K562 (cell line): ENCODE measurements at regions not wholly inside any gene's neighbourhood (a gene's known extent, or its start where the extent isn't known, plus 50 kb on each side); places are given as distances from the start of the nearest gene placed in this dataset.

Source experiments
- BACH1 ChIP-seq: fragments of 200-800 bp; sonication (Bioruptor generic); IDR thresholded peaks from 2 replicates; pipeline ENCODE4 v1.6.1; 2016; ENCODE audit warnings: missing genetic modification characterization, missing compliant biosample characterization
- DMBX1 ChIP-seq: fragments of 250-450 bp; sonication (Bioruptor Pico); IDR thresholded peaks from 2 replicates; pipeline ENCODE4 v1.8.0; 2022; ENCODE audit warnings: inconsistent platforms, mild to moderate bottlenecking, moderate library complexity, borderline replicate concordance
- ETV5 ChIP-seq: sonication (generic); formaldehyde crosslinking; IDR thresholded peaks from 2 replicates; pipeline ENCODE4 v1.4.0; 2020; ENCODE audit warnings: low read depth, mild to moderate bottlenecking, missing genetic modification reagents
- JUN ChIP-seq, 2 experiments: sonication (generic) in 1 of 2; formaldehyde crosslinking in 1 of 2; IDR thresholded peaks; 2 replicates each; pipeline versions ENCODE4 v1.6.1 to v1.8.0; 2012 to 2022; ENCODE audit warnings: borderline replicate concordance in 2 of 2, mild to moderate bottlenecking in 2 of 2, improper control_type of control experiment in 1 of 2, low read depth in 1 of 2, low read length in 1 of 2, missing genetic modification reagents in 1 of 2
- PYGO2 ChIP-seq: fragments of 450-650 bp; IDR thresholded peaks from 2 replicates; pipeline ENCODE4 v1.6.1; 2016; ENCODE audit warnings: mild to moderate bottlenecking, missing genetic modification characterization, moderate library complexity, missing compliant biosample characterization
- RBFOX2 ChIP-seq: fragments of 200-400 bp; formaldehyde crosslinking; IDR thresholded peaks from 2 replicates; pipeline ENCODE4 v1.6.1; 2017; ENCODE audit warnings: low read depth, mild to moderate bottlenecking, low read length, moderate library complexity
- RNF2 ChIP-seq: sonication (generic); IDR thresholded peaks from 2 replicates; pipeline ENCODE4 v1.6.1; 2016
- U2AF1 ChIP-seq: fragments of 200-400 bp; formaldehyde crosslinking; optimal IDR thresholded peaks from 2 replicates; pipeline ENCODE3; 2017; ENCODE audit warnings: mild to moderate bottlenecking, low read depth, low read length, moderate library complexity
- TF ChIP-seq, protein P1 (sequence below): fragments of 450-650 bp; IDR thresholded peaks from 2 replicates; pipeline ENCODE4 v1.6.1; 2018; ENCODE audit not compliant: partially characterized antibody
- TF ChIP-seq, protein P2 (sequence below): fragments of 250-450 bp; sonication (Bioruptor Pico); IDR thresholded peaks from 2 replicates; pipeline ENCODE4 v1.5.0; 2021
- TF ChIP-seq, protein P3 (sequence below): fragments of 450-650 bp; IDR thresholded peaks from 2 replicates; pipeline ENCODE4 v1.7.1; 2018; ENCODE audit warnings: mild to moderate bottlenecking, low read depth; ENCODE audit not compliant: partially characterized antibody
- TF ChIP-seq, protein P4 (sequence below): sonication (generic); formaldehyde crosslinking; IDR thresholded peaks from 2 replicates; pipeline ENCODE4 v1.8.1; 2023; ENCODE audit warnings: missing genetic modification reagents, mild to moderate bottlenecking, borderline replicate concordance

DNA sequence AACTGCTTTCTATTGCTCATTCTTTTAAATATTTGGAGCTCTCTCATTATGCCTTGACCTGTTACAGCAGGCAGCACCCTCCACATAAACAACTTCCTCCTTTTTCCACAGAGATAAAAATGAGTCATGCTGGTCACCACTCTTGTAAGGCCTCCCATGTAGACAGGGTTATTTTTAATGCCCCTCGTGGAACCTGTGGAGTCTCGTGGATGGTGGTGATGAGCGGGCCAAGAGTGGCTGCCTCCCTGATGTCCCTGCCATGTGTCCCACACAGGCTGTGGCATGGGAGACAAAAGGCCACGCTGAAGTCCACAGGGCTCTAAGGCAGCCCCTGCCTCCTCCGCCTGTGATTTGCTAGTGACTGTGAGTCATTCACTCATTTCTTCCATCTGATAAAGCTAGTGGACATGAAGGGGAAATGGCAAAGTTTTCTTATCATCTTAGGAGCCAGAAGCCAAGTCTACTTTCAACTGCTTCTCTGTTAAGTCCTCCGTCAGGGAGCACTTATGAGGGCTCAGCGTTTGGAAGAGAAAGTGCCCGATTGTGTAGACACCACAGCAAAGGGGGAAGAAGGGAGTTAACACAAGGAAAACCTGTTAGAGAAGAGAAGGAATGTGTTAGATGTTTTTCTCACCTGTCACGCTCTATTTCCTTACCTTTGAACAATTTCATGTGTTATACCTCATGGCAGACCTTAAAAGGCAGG lies 121.6 kb upstream of the FAT1 start (continued):
- TF ChIP-seq RNF2: peak; percentile 85
- TF ChIP-seq JUN (IDR thresholded peaks at IDR 0.05; ENCODE audit: borderline replicate concordance, low read depth, low read length): peak; percentile 85
- TF ChIP-seq JUN (CRISPR knock-in tag; IDR thresholded peaks at IDR 0.05; ENCODE audit: borderline replicate concordance): peak; percentile 90; the same call in 1 of the 2 replicates
- 0 out of 2 replicates have a peak, but pooled peaks have one; percentile 36 for TF ChIP-seq ETV5
- TF ChIP-seq RBFOX2: peak; percentile 71
- TF ChIP-seq, protein P1, sequence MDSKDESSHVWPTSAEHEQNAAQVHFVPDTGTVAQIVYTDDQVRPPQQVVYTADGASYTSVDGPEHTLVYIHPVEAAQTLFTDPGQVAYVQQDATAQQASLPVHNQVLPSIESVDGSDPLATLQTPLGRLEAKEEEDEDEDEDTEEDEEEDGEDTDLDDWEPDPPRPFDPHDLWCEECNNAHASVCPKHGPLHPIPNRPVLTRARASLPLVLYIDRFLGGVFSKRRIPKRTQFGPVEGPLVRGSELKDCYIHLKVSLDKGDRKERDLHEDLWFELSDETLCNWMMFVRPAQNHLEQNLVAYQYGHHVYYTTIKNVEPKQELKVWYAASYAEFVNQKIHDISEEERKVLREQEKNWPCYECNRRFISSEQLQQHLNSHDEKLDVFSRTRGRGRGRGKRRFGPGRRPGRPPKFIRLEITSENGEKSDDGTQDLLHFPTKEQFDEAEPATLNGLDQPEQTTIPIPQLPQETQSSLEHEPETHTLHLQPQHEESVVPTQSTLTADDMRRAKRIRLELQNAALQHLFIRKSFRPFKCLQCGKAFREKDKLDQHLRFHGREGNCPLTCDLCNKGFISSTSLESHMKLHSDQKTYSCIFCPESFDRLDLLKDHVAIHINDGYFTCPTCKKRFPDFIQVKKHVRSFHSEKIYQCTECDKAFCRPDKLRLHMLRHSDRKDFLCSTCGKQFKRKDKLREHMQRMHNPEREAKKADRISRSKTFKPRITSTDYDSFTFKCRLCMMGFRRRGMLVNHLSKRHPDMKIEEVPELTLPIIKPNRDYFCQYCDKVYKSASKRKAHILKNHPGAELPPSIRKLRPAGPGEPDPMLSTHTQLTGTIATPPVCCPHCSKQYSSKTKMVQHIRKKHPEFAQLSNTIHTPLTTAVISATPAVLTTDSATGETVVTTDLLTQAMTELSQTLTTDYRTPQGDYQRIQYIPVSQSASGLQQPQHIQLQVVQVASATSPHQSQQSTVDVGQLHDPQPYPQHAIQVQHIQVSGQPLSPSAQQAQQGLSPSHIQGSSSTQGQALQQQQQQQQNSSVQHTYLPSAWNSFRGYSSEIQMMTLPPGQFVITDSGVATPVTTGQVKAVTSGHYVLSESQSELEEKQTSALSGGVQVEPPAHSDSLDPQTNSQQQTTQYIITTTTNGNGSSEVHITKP: peak; percentile 35
- TF ChIP-seq PYGO2 (tag): no peak
- TF ChIP-seq, protein P2, sequence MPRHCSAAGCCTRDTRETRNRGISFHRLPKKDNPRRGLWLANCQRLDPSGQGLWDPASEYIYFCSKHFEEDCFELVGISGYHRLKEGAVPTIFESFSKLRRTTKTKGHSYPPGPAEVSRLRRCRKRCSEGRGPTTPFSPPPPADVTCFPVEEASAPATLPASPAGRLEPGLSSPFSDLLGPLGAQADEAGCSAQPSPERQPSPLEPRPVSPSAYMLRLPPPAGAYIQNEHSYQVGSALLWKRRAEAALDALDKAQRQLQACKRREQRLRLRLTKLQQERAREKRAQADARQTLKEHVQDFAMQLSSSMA: no peak
- TF ChIP-seq, protein P3, sequence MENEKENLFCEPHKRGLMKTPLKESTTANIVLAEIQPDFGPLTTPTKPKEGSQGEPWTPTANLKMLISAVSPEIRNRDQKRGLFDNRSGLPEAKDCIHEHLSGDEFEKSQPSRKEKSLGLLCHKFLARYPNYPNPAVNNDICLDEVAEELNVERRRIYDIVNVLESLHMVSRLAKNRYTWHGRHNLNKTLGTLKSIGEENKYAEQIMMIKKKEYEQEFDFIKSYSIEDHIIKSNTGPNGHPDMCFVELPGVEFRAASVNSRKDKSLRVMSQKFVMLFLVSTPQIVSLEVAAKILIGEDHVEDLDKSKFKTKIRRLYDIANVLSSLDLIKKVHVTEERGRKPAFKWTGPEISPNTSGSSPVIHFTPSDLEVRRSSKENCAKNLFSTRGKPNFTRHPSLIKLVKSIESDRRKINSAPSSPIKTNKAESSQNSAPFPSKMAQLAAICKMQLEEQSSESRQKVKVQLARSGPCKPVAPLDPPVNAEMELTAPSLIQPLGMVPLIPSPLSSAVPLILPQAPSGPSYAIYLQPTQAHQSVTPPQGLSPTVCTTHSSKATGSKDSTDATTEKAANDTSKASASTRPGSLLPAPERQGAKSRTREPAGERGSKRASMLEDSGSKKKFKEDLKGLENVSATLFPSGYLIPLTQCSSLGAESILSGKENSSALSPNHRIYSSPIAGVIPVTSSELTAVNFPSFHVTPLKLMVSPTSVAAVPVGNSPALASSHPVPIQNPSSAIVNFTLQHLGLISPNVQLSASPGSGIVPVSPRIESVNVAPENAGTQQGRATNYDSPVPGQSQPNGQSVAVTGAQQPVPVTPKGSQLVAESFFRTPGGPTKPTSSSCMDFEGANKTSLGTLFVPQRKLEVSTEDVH: no peak
- TF ChIP-seq DMBX1 (CRISPR knock-in tag): peak; percentile 56
- TF ChIP-seq U2AF1: no peak
- TF ChIP-seq BACH1 (tag): no peak; the same call in 1 of the 2 replicates
- TF ChIP-seq, protein P4, sequence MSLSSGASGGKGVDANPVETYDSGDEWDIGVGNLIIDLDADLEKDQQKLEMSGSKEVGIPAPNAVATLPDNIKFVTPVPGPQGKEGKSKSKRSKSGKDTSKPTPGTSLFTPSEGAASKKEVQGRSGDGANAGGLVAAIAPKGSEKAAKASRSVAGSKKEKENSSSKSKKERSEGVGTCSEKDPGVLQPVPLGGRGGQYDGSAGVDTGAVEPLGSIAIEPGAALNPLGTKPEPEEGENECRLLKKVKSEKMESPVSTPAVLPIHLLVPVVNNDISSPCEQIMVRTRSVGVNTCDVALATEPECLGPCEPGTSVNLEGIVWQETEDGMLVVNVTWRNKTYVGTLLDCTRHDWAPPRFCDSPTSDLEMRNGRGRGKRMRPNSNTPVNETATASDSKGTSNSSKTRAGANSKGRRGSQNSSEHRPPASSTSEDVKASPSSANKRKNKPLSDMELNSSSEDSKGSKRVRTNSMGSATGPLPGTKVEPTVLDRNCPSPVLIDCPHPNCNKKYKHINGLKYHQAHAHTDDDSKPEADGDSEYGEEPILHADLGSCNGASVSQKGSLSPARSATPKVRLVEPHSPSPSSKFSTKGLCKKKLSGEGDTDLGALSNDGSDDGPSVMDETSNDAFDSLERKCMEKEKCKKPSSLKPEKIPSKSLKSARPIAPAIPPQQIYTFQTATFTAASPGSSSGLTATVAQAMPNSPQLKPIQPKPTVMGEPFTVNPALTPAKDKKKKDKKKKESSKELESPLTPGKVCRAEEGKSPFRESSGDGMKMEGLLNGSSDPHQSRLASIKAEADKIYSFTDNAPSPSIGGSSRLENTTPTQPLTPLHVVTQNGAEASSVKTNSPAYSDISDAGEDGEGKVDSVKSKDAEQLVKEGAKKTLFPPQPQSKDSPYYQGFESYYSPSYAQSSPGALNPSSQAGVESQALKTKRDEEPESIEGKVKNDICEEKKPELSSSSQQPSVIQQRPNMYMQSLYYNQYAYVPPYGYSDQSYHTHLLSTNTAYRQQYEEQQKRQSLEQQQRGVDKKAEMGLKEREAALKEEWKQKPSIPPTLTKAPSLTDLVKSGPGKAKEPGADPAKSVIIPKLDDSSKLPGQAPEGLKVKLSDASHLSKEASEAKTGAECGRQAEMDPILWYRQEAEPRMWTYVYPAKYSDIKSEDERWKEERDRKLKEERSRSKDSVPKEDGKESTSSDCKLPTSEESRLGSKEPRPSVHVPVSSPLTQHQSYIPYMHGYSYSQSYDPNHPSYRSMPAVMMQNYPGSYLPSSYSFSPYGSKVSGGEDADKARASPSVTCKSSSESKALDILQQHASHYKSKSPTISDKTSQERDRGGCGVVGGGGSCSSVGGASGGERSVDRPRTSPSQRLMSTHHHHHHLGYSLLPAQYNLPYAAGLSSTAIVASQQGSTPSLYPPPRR (CRISPR knock-in tag): no peak
